ENCODE measurements at regions not wholly inside any gene's neighbourhood (a gene's known extent, or its start where the extent isn't known, plus 50 kb on each side); places are given as distances from the start of the nearest gene placed in this dataset.
A peak's percentile ranks its signal among the peaks of the same experiment; 100 is the strongest.

DNA sequence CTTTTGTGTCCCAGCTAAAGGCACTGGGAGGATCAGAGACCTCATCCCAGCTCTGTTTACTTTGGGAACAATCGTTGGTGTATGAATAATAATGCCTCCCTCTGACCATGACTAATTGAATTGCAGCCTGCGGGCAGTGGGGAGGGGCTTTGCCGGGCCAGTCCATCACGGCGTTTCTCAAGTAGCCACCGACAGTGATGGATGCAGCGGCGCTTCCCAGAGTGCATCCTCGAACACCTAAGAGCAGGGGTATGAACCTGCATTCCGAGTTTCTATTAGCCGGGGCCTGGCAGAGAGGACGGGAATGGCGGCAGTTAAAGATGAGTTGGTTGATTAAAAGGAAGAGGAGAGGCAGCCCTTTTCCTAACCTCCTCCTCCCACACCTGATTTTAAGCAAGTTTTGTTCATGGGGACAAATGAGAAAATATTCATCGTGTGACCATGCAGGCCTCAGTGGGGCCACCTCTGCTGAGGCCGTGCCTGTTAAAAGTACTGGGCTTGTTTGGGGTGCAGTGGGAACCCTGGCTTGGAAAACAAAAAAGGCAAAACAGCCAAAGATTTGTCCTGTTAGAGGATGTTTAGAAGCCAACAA is 154.1 kb downstream of the FOXA2 start (continued):
- TF ChIP-seq, protein P1, sequence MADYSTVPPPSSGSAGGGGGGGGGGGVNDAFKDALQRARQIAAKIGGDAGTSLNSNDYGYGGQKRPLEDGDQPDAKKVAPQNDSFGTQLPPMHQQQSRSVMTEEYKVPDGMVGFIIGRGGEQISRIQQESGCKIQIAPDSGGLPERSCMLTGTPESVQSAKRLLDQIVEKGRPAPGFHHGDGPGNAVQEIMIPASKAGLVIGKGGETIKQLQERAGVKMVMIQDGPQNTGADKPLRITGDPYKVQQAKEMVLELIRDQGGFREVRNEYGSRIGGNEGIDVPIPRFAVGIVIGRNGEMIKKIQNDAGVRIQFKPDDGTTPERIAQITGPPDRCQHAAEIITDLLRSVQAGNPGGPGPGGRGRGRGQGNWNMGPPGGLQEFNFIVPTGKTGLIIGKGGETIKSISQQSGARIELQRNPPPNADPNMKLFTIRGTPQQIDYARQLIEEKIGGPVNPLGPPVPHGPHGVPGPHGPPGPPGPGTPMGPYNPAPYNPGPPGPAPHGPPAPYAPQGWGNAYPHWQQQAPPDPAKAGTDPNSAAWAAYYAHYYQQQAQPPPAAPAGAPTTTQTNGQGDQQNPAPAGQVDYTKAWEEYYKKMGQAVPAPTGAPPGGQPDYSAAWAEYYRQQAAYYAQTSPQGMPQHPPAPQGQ (CRISPR knock-in tag; IDR thresholded peaks at IDR 0.05; ENCODE audit: borderline replicate concordance), result no peak
- TF ChIP-seq, protein P2, sequence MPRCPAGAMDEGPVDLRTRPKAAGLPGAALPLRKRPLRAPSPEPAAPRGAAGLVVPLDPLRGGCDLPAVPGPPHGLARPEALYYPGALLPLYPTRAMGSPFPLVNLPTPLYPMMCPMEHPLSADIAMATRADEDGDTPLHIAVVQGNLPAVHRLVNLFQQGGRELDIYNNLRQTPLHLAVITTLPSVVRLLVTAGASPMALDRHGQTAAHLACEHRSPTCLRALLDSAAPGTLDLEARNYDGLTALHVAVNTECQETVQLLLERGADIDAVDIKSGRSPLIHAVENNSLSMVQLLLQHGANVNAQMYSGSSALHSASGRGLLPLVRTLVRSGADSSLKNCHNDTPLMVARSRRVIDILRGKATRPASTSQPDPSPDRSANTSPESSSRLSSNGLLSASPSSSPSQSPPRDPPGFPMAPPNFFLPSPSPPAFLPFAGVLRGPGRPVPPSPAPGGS (CRISPR knock-in tag; IDR thresholded peaks at IDR 0.05), result no peak
- TF ChIP-seq POLR2A (IDR thresholded peaks at IDR 0.05; ENCODE audit: insufficient read depth in 1 of 2, low read depth in 2 of 2, low read length in 2 of 2) (peak; percentile 18 to 69), ZBTB1 (CRISPR knock-in tag; IDR thresholded peaks at IDR 0.05; ENCODE audit: borderline replicate concordance) (no peak), ZNF83 (CRISPR knock-in tag; IDR thresholded peaks at IDR 0.05; ENCODE audit: borderline replicate concordance) (no peak), ZNF17 (CRISPR knock-in tag; IDR thresholded peaks at IDR 0.05) (no peak), AHR (CRISPR knock-in tag; IDR thresholded peaks at IDR 0.05) (peak; percentile 35; the same call in 1 of the 2 replicates), DR1 (CRISPR knock-in tag; IDR thresholded peaks at IDR 0.05) (no peak; the same call in 1 of the 2 replicates), TBX2 (CRISPR knock-in tag; IDR thresholded peaks at IDR 0.05; ENCODE audit: borderline replicate concordance) (no peak), MEIS1 (CRISPR knock-in tag; IDR thresholded peaks at IDR 0.05; ENCODE audit: borderline replicate concordance) (no peak), GTF3A (CRISPR knock-in tag; conservative IDR thresholded peaks at IDR 0.05) (no peak), ZNF124 (CRISPR knock-in tag; IDR thresholded peaks at IDR 0.05) (no peak; the same call in 1 of the 2 replicates), NONO (IDR thresholded peaks at IDR 0.05) (no peak), NONO (CRISPR knock-in tag; conservative IDR thresholded peaks at IDR 0.05) (no peak)
- TF ChIP-seq, protein P3, sequence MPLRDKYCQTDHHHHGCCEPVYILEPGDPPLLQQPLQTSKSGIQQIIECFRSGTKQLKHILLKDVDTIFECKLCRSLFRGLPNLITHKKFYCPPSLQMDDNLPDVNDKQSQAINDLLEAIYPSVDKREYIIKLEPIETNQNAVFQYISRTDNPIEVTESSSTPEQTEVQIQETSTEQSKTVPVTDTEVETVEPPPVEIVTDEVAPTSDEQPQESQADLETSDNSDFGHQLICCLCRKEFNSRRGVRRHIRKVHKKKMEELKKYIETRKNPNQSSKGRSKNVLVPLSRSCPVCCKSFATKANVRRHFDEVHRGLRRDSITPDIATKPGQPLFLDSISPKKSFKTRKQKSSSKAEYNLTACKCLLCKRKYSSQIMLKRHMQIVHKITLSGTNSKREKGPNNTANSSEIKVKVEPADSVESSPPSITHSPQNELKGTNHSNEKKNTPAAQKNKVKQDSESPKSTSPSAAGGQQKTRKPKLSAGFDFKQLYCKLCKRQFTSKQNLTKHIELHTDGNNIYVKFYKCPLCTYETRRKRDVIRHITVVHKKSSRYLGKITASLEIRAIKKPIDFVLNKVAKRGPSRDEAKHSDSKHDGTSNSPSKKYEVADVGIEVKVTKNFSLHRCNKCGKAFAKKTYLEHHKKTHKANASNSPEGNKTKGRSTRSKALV (CRISPR knock-in tag; IDR thresholded peaks at IDR 0.05), result no peak
- TF ChIP-seq, protein P4, sequence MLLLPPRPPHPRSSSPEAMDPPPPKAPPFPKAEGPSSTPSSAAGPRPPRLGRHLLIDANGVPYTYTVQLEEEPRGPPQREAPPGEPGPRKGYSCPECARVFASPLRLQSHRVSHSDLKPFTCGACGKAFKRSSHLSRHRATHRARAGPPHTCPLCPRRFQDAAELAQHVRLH (CRISPR knock-in tag; IDR thresholded peaks at IDR 0.05; ENCODE audit: borderline replicate concordance, low read depth), result no peak
- TF ChIP-seq, protein P5, sequence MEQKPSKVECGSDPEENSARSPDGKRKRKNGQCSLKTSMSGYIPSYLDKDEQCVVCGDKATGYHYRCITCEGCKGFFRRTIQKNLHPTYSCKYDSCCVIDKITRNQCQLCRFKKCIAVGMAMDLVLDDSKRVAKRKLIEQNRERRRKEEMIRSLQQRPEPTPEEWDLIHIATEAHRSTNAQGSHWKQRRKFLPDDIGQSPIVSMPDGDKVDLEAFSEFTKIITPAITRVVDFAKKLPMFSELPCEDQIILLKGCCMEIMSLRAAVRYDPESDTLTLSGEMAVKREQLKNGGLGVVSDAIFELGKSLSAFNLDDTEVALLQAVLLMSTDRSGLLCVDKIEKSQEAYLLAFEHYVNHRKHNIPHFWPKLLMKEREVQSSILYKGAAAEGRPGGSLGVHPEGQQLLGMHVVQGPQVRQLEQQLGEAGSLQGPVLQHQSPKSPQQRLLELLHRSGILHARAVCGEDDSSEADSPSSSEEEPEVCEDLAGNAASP (CRISPR knock-in tag; IDR thresholded peaks at IDR 0.05; ENCODE audit: borderline replicate concordance), result no peak
- TF ChIP-seq, protein P6, sequence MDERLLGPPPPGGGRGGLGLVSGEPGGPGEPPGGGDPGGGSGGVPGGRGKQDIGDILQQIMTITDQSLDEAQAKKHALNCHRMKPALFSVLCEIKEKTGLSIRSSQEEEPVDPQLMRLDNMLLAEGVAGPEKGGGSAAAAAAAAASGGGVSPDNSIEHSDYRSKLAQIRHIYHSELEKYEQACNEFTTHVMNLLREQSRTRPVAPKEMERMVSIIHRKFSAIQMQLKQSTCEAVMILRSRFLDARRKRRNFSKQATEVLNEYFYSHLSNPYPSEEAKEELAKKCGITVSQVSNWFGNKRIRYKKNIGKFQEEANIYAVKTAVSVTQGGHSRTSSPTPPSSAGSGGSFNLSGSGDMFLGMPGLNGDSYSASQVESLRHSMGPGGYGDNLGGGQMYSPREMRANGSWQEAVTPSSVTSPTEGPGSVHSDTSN (CRISPR knock-in tag; IDR thresholded peaks at IDR 0.05), result peak; percentile 78

Measured in HepG2 (cell line).